ENCODE measurements at regions not wholly inside any gene's neighbourhood (a gene's known extent, or its start where the extent isn't known, plus 50 kb on each side); places are given as distances from the start of the nearest gene placed in this dataset.

DNA sequence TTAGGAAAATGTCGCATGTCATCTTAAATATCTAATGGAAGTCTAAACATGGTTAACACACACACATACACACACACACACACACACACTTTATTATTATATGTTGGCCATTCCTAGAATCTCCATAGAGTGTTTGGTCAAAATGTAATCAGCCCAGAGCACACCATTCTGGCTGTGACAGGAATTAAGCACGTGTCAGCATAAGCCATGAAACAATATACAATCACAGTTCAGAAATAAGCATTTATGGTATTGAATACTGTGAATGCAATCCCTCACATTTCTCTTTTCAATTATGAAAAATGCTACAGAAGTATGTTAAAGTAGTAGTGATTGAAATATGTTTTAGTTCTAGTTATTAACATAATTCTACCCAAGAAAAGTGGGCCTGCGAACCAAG is 611.6 kb downstream of the PRELID2 start:
- no peaks in the 10 kb centered on the region for H3K4me1 Mint-ChIP-seq (ENCODE audit: low read depth)
- DNase-seq, result no peak
- no peak overlapping the region for H3K4me3 Mint-ChIP-seq
- no peak overlapping the region for H3K27ac Mint-ChIP-seq
- H3K9me3 Mint-ChIP-seq, result no peaks in the 10 kb centered on the region
- H3K27me3 Mint-ChIP-seq, result no peaks in the 10 kb centered on the region
- H3K36me3 Mint-ChIP-seq (ENCODE audit: low read depth), result no peaks in the 10 kb centered on the region

- Mint-ChIP-seq H3K36me3 (ENCODE audit: low read depth) (no peaks in the 10 kb centered on the region), H3K4me1 (ENCODE audit: low read depth) (no peaks in the 10 kb centered on the region), H3K9me3 (no peaks in the 10 kb centered on the region), H3K4me3 (no peak overlapping the region), H3K27ac (no peak overlapping the region), H3K27me3 (no peaks in the 10 kb centered on the region)
- DNase-seq, result no peak
These were observed 612.5 kb downstream of the PRELID2 start for GRCh38 chr5:145222622-145223021.

- Mint-ChIP-seq H3K36me3 (ENCODE audit: low read depth) (no peaks in the 10 kb centered on the region), H3K9me3 (no peaks in the 10 kb centered on the region), H3K4me3 (no peak overlapping the region), H3K27me3 (no peaks in the 10 kb centered on the region), H3K4me1 (ENCODE audit: low read depth) (no peaks in the 10 kb centered on the region), H3K27ac (no peak overlapping the region)
- DNase-seq, result no peak
These were observed 613.7 kb downstream of the PRELID2 start for GRCh38 chr5:145221416-145221815.

- Mint-ChIP-seq H3K27ac (no peak overlapping the region), H3K4me1 (ENCODE audit: low read depth) (no peaks in the 10 kb centered on the region), H3K9me3 (no peaks in the 10 kb centered on the region), H3K36me3 (ENCODE audit: low read depth) (no peaks in the 10 kb centered on the region), H3K4me3 (no peak overlapping the region), H3K27me3 (no peaks in the 10 kb centered on the region)
- DNase-seq, result no peak
These were observed 614.7 kb downstream of the PRELID2 start for GRCh38 chr5:145220481-145220880.

GRCh38 chr5:145218982-145219381 is 616.2 kb downstream of the PRELID2 start:
- Mint-ChIP-seq H3K4me1 (ENCODE audit: low read depth) (no peaks in the 10 kb centered on the region), H3K9me3 (peaks cover 7% of the 10 kb centered on the region), H3K36me3 (ENCODE audit: low read depth) (no peaks in the 10 kb centered on the region), H3K27ac (no peak overlapping the region), H3K27me3 (no peaks in the 10 kb centered on the region), H3K4me3 (no peak overlapping the region)
- no peak for DNase-seq

DNA sequence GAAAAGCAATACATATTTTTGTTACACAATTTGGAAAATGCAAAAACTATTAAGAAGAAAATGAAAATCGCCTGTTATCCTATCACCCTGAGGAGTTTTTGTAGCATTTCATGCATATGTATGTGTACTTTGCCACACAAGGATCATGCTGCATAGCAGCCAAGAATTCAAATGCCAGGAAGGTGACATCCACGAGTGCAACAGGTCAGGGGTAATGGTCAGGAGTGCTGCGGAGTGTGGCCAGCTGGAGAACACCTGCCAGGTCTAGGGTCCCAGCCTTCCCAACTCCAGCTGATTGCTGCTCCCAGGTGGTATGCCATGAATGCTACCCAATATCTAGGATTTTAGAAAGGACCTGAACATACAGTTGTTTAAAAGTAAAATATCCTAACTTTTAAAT is 617.1 kb downstream of the PRELID2 start:
- Mint-ChIP-seq H3K9me3 (peaks cover 7% of the 10 kb centered on the region), H3K27ac (no peak overlapping the region), H3K4me3 (no peak overlapping the region), H3K36me3 (ENCODE audit: low read depth) (no peaks in the 10 kb centered on the region), H3K27me3 (no peaks in the 10 kb centered on the region), H3K4me1 (ENCODE audit: low read depth) (no peaks in the 10 kb centered on the region)
- DNase-seq, result no peak

GRCh38 chr5:145210020-145210419 is 625.1 kb downstream of the PRELID2 start:
- Mint-ChIP-seq H3K36me3 (ENCODE audit: low read depth) (no peaks in the 10 kb centered on the region), H3K9me3 (peaks cover 30% of the 10 kb centered on the region), H3K27me3 (no peaks in the 10 kb centered on the region), H3K4me3 (no peak overlapping the region), H3K27ac (no peak overlapping the region), H3K4me1 (ENCODE audit: low read depth) (no peaks in the 10 kb centered on the region)
- no peak for DNase-seq

- Mint-ChIP-seq H3K27me3 (no peaks in the 10 kb centered on the region), H3K27ac (no peak overlapping the region), H3K36me3 (ENCODE audit: low read depth) (no peaks in the 10 kb centered on the region), H3K4me3 (no peak overlapping the region), H3K4me1 (ENCODE audit: low read depth) (no peaks in the 10 kb centered on the region), H3K9me3 (peaks cover 15% of the 10 kb centered on the region)
- no peak for DNase-seq
These were observed 629.6 kb downstream of the PRELID2 start for GRCh38 chr5:145205546-145205945.

- no peaks in the 10 kb centered on the region for H3K4me1 Mint-ChIP-seq (ENCODE audit: low read depth)
- no peaks in the 10 kb centered on the region for H3K27me3 Mint-ChIP-seq
- peaks cover 15% of the 10 kb centered on the region for H3K9me3 Mint-ChIP-seq
- H3K27ac Mint-ChIP-seq, result no peak overlapping the region
- H3K36me3 Mint-ChIP-seq (ENCODE audit: low read depth), result no peaks in the 10 kb centered on the region
- H3K4me3 Mint-ChIP-seq, result no peak overlapping the region
- DNase-seq, result no peak
These were observed 630.4 kb downstream of the PRELID2 start for GRCh38 chr5:145204743-145205142.

GRCh38 chr5:145203193-145203592 is 631.9 kb downstream of the PRELID2 start:
- Mint-ChIP-seq H3K36me3 (ENCODE audit: low read depth) (no peaks in the 10 kb centered on the region), H3K4me3 (no peak overlapping the region), H3K9me3 (peaks cover 12% of the 10 kb centered on the region), H3K4me1 (ENCODE audit: low read depth) (no peaks in the 10 kb centered on the region), H3K27me3 (no peaks in the 10 kb centered on the region), H3K27ac (no peak overlapping the region)
- DNase-seq, result no peak

- no peaks in the 10 kb centered on the region for H3K36me3 Mint-ChIP-seq (ENCODE audit: low read depth)
- H3K4me3 Mint-ChIP-seq, result no peak overlapping the region
- peaks cover 4% of the 10 kb centered on the region for H3K9me3 Mint-ChIP-seq
- no peak for DNase-seq
- H3K27ac Mint-ChIP-seq, result no peak overlapping the region
- H3K27me3 Mint-ChIP-seq, result no peaks in the 10 kb centered on the region
- H3K4me1 Mint-ChIP-seq (ENCODE audit: low read depth), result no peaks in the 10 kb centered on the region
These were observed 636.4 kb downstream of the PRELID2 start for GRCh38 chr5:145198525-145199260.

DNA sequence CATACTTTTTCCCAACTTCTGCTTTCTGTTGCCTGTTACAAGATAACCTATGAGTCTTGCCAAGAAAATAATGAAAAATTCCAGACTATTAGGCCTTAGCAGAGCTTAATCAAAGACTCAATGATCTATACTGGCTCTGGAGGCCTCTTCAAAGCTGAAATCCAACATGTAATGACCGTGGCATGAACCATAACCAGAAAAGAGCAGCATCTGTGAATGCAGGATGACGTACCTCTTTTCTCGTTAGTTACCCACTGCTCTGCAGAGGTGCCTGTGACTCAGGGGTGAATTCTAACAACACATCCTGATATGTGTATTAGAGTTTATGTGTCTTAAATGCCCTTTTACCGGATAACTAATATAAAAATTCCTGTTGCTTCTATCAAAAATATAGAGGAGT is 645.4 kb downstream of the PRELID2 start:
- Mint-ChIP-seq H3K27ac (no peak overlapping the region), H3K27me3 (no peaks in the 10 kb centered on the region), H3K9me3 (peaks cover 15% of the 10 kb centered on the region), H3K4me3 (no peak overlapping the region), H3K4me1 (ENCODE audit: low read depth) (no peaks in the 10 kb centered on the region), H3K36me3 (ENCODE audit: low read depth) (no peaks in the 10 kb centered on the region)
- DNase-seq, result no peak

DNA sequence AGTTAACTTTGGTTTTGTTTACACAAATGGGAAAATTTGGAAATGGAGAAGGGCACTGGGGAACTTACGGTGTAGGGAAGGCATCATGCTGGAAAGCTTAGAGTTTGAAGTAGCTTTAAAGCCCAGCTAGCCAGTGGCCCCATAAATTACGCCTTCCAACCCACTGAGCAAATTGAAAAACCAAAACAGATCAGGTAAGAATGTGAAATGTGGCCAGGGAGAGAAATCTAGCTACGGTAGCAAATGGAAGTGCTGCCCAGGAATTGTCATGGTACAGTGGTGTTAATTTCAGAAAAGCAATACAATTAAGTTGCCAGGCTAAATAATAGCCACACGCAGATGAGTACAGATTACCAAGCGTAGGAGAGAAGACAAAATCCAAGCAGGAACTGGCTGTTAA is 654.8 kb downstream of the PRELID2 start:
- H3K27ac Mint-ChIP-seq, result no peak overlapping the region
- no peaks in the 10 kb centered on the region for H3K27me3 Mint-ChIP-seq
- H3K9me3 Mint-ChIP-seq, result peaks cover 7% of the 10 kb centered on the region
- H3K36me3 Mint-ChIP-seq (ENCODE audit: low read depth), result no peaks in the 10 kb centered on the region
- DNase-seq, result no peak
- no peaks in the 10 kb centered on the region for H3K4me1 Mint-ChIP-seq (ENCODE audit: low read depth)
- H3K4me3 Mint-ChIP-seq, result no peak overlapping the region

DNA sequence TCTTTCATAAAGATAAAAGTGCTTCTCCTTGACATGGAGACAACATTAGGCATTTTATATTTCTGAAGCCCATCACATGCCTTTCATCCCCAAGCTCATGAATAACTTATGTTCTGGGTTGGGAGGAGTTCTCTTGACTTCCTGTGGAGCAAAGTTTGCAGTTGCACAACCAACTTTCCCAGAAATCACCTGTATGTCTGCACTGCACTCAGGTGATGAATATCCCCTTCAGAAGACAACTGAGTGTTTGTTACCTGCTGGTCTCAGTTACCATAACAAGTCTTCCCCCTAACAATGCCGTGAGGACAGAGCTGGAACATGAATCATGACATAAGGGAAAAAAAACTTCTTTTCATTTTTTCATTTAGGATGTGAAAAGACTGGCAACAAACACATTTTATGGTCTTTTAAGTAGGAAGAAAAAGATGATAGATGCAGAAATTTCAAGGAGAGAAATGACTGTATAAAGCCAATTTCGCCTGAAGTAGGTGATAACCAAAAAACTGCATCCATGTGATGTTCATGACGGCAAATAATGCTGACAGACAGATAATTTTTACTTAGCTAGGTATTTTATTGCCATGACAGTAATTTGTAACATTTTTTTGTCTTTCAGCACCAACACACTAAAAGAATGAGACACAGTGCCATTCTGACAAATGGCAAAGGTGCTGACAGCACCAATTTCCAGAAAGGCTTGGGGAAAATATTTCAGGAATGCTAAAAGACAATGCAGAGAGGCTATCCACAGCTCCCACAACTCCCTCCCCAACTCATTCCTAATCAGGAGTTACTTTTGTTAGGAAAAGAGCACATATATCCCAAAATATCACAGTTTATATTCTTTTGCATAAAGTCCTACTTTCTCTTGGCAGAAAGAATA is 656.3 kb downstream of the PRELID2 start:
- Mint-ChIP-seq H3K4me3 (no peak overlapping the region), H3K9me3 (peaks cover 4% of the 10 kb centered on the region), H3K27me3 (no peaks in the 10 kb centered on the region), H3K36me3 (ENCODE audit: low read depth) (no peaks in the 10 kb centered on the region), H3K4me1 (ENCODE audit: low read depth) (no peaks in the 10 kb centered on the region), H3K27ac (no peak overlapping the region)
- no peak for DNase-seq

GRCh38 chr5:145176041-145176440 is 659.1 kb downstream of the PRELID2 start:
- Mint-ChIP-seq H3K27ac (no peak overlapping the region), H3K36me3 (ENCODE audit: low read depth) (no peaks in the 10 kb centered on the region), H3K9me3 (peaks cover 4% of the 10 kb centered on the region), H3K27me3 (no peaks in the 10 kb centered on the region), H3K4me1 (ENCODE audit: low read depth) (no peaks in the 10 kb centered on the region), H3K4me3 (no peak overlapping the region)
- DNase-seq, result no peak
